ENCODE measurements at regions not wholly inside any gene's neighbourhood (a gene's known extent, or its start where the extent isn't known, plus 50 kb on each side); places are given as distances from the start of the nearest gene placed in this dataset.
"Not testable (repeated sequence)": the region's sequence is repeated elsewhere in the genome, so short reads cannot be mapped to it uniquely, and the experiment has no call there.

GRCh38 chr10:42351745-42352144, 286.6 kb downstream of the ZNF33B start:
- no peak for DNase-seq

DNA sequence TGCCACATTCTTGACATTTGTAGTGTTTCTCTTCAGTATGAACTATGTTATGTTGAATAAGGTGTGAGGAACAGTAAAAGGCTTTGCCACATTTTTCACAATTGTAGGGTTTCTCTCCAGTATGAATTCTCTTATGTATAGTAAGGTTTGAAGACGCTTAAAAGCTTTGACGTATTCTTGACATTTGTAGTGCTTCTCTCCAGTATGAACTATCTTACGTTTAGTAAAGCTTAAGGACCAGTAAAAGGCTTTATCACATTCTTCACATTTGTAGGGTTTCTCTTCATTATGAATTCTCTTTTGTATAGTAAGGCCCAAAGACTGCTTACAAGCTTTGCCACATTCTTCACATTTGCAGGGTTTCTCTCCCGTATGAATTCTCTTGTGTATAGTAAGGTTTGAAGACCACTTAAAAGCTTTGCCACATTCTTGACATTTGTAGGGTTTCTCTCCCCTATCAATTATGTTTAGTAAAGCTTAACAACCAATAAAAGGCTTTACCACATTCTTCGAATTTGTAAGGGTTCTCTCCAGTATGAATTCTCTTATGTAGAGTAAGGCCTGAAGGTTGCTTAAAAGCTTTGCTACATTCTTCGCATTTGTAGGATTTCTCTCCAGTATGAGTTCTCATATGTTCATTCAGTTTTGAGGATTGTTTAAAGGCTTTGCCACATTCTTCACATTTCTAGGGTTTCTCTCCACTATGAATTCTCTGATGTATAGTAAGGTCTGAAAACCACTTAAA, 301.6 kb downstream of the ZNF33B start:
- DNase-seq: not testable (repeated sequence)

DNA sequence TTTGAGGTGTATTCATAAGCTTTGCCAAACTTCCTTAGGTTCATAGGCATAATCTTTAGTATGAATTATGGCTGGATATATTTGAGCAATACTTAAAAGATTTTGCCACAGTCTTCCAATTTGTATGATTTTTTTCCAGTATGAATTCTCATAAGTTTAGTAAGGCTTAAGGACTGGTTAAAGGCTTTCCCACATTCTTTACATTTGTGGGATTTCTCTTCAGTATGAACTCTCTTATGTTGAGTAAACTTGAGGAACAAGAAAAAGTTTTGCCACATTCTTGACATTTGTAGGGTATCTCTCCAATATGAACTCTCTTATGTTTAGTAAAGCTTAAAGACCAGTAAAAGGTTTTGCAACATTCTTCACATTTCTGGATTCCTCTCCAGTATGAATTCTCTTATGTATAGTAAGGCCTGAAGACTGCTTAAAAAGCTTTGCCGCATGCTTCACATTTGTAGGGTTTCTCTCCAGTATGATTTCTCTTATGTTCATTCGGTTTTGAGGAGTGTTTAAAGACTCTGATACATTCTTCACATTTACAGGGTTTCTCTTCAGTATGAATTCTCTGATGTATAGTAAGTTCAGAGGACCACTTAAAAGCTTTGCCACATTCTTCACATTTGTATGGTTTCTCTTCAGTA, 302.6 kb downstream of the ZNF33B start:
- not testable (repeated sequence) for DNase-seq

DNA sequence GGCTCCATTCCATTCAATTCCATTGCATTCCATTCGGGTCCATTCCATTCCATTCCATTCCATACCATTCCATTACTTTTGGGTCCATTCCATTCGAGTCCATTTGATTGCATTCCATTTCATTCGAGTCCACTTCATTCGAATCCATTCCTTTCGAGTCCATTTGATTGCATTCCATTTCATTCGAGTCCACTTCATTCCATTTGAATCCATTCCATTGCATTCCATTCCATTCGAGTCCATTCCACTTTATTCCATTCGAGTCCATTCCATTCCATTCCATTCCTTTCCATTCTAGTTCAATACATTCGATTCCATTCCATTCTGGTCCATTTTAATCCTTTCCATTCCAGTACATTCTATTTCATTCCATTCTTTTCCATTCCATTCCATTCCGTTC, 334.0 kb downstream of the ZNF33B start:
- no peak for DNase-seq

DNA sequence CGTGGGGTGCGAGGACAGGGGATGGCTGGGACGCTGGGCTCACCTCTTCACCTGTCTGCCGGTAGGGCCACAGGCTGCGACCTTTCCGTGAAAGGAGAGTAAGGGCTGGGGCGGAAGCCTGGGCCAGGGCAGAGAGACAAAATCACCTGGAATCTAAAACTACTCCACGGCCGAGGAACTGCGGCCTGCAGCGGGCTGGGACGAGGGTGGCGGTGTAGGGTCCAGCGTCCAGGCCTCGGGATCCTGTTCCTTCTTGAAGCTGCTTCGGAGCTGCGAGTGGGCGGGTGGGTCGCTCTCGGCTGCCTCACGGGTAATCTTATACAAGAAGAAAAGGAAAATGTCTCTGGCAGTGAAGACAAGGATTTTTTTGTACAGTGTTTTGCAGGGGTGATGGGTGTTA, 356.5 kb downstream of the ZNF33B start:
- not testable (repeated sequence) for DNase-seq

DNA sequence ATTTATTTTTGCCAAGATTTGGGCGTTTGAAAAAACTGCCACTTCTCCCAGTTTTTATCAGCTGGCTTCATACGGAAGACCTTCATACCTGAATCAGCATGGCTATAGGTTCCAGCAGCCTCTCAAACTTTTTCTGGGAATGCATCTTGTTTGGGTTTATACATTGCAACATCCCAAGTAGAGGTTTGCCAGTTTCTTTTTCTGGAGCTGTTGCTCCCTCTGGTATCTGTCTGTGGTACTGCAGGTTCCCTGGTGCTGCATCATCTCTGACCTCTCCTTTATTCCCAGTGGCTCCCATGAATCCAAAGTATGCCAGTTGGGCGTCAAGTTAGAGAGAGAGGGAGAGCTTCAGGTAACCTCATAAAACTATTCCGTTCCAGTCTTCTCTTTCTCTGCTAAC, 368.6 kb downstream of the ZNF33B start:
- not testable (repeated sequence) for DNase-seq

GRCh38 chr10:42263259-42263658, 375.1 kb downstream of the ZNF33B start:
- DNase-seq: not testable (repeated sequence)

- not testable (repeated sequence) for DNase-seq
These were observed 395.4 kb downstream of the ZNF33B start for GRCh38 chr10:42243002-42243401.

GRCh38 chr10:42242135-42242805, 396.1 kb downstream of the ZNF33B start:
- DNase-seq: peak in 1 of 2 donors; percentile 15

DNA sequence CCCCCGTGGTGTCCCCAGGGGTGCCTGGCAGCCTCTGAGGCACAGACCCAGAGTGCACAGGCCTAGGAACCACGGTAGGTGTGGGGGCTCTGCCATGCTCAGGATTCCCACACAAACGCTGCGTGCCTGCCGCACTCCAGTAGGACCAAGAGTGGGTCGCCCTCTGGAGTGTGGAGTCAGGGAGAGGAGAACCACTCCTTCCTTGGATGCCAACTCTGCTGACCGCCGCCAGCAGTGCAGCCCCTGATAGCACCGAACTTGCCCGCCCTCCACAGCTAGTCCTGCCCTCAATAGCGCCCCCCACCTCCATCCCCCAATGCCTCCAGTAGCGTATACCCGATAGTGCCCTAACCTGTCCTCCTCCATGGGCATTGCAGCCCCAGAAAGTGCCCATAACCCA, 402.0 kb downstream of the ZNF33B start:
- DNase-seq: not testable (repeated sequence)

- DNase-seq: not testable (repeated sequence)
These were observed 402.6 kb downstream of the ZNF33B start for GRCh38 chr10:42235736-42236135.

DNA sequence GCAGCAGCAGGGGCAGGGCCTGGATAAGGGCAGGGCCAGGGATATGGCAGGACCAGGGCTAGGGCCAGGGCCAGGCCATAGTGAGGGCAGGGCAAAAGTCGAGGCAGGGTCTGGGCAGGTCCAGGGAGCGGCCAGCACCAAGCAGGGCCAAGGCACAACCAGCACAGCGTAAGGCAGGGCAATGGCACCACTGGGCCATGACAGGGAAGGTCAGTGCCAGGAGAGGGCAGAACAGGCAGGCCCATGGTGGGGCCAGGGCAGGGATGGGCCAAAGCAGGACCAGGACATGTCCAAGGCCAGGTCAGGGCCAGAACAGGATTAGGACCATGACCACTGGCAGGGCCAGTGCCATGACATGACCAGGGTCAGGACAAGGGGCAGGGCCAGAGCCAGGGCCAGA, 403.1 kb downstream of the ZNF33B start:
- not testable (repeated sequence) for DNase-seq

DNA sequence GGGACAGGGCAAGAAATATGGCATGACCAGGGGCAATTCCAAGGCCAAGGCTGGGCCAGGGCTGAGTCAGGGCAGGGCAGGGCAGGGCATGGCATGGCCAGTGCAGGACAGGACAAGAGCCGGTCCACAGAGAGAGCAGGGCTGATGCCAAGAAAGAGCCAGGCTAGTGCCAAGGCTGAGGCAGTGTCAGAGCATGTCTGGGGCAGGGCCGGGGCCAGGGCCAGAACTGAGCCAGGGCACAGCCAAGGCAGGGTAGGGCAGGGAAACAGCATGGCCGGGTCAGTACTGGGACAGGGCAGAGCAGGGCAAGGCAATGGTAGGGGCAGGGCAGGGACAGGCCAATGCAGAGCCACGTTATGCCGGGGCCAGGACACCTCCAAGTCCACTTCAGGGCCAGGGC, 403.9 kb downstream of the ZNF33B start:
- not testable (repeated sequence) for DNase-seq

GRCh38 chr10:42233461-42234206, 404.7 kb downstream of the ZNF33B start:
- DNase-seq: not testable (repeated sequence)

GRCh38 chr10:42232955-42233354, 405.4 kb downstream of the ZNF33B start:
- not testable (repeated sequence) for DNase-seq

DNA sequence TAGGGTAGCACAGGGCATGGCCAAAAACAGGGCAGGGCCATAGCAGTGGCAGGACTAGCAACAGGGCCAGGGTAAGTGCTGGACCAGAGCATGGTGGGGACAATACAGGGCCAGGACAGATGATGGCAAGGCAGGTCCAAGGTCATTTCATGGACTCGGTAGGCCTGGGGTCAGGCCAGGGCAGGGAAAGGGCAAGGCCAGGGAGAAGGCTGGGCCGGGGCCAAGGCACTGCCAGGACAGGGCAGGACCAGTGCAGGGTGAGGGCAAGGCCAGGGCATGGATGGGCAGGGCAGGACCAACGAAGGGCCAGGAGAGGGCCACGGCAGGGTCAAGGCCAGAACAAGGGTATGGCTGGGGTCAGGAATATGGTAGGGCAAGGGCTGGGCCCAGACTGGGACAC, 407.6 kb downstream of the ZNF33B start:
- not testable (repeated sequence) for DNase-seq

GRCh38 chr10:42230115-42230514, 408.3 kb downstream of the ZNF33B start:
- not testable (repeated sequence) for DNase-seq

DNA sequence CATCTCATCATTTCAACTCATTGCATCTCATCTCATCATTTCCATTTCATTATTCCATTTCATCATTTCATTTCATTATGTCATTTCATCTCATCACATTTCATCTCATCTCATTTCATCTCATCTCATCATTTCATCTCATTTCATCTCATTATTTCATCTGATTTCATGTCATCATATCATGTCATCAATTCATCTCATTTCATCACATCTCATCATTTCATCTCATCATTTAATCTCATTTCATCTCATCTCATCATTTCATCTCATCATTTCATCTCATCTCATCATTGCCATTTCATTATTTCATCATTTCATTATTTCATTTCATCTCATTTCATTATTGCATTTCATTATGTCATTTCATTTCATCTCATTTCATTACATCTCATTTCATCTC, 410.5 kb downstream of the ZNF33B start:
- DNase-seq: not testable (repeated sequence)

- not testable (repeated sequence) for DNase-seq
These were observed 444.8 kb downstream of the ZNF33B start for GRCh38 chr10:42193588-42193987.

- peak; percentile 36 to 54 for DNase-seq
These were observed 445.9 kb downstream of the ZNF33B start for GRCh38 chr10:42192450-42192849.

GRCh38 chr10:42187501-42188195, 450.7 kb downstream of the ZNF33B start:
- not testable (repeated sequence) for DNase-seq
